GM23338 (cell line): ENCODE measurements at regions not wholly inside any gene's neighbourhood (a gene's known extent, or its start where the extent isn't known, plus 50 kb on each side); places are given as distances from the start of the nearest gene placed in this dataset.

Experiments used
- CREB1 ChIP-seq: fragments of 250-450 bp; sonication (Bioruptor Pico); IDR thresholded peaks from 2 replicates; pipeline ENCODE4 v1.5.0; 2020; ENCODE audit warnings: low read depth, mild to moderate bottlenecking, moderate library complexity
- CTCF ChIP-seq, 2 experiments: fragments of 200-600 bp in 1 of 2; sonication (generic) in 1 of 2; conservative IDR thresholded peaks; 2 replicates each; pipeline versions ENCODE4 v1.5.1 to v1.6.1; 2016 to 2017; ENCODE audit warnings: antibody characterized with exemption in 2 of 2, low read depth in 2 of 2, mild to moderate bottlenecking in 2 of 2, moderate library complexity in 1 of 2
- EZH2phosphoT487 ChIP-seq: fragments of 200-600 bp; sonication (generic); IDR thresholded peaks from one replicate; pipeline ENCODE4 v1.8.1; 2018; ENCODE audit warnings: antibody characterized with exemption; ENCODE audit not compliant: unreplicated experiment
- NANOG ChIP-seq: IDR thresholded peaks from 2 replicates; pipeline ENCODE4 v1.6.1; 2016; ENCODE audit warnings: antibody characterized with exemption, borderline replicate concordance
- POLR2AphosphoS5 ChIP-seq: IDR thresholded peaks from 2 replicates; pipeline ENCODE4 v1.6.1; 2016; ENCODE audit warnings: antibody characterized with exemption, low read depth
- REST ChIP-seq: IDR thresholded peaks from one replicate; pipeline ENCODE4 v1.6.1; 2018; ENCODE audit warnings: antibody characterized with exemption; ENCODE audit not compliant: unreplicated experiment
- STAT1 ChIP-seq: IDR thresholded peaks from one replicate; pipeline ENCODE4 v1.6.1; 2016; ENCODE audit warnings: antibody characterized with exemption; ENCODE audit not compliant: unreplicated experiment
- ZNF331 ChIP-seq: fragments of 250-450 bp; sonication (Bioruptor Pico); IDR thresholded peaks from 2 replicates; pipeline ENCODE4 v1.5.0; 2020; ENCODE audit warnings: low read depth, mild to moderate bottlenecking, moderate library complexity

GRCh38 chr7:136336932-136337331 lies 359.8 kb upstream of the MTPN start:
- TF ChIP-seq CTCF (conservative IDR thresholded peaks at IDR 0.05; ENCODE audit: low read depth in 2 of 2) (no peak), ZNF331 (CRISPR knock-in tag) (no peak), POLR2AphosphoS5 (no peak), EZH2phosphoT487 (no peak), STAT1 (no peak), NANOG (no peak), CREB1 (no peak), REST (no peak)
